OCI-LY1 (cell line): ENCODE measurements at regions not wholly inside any gene's neighbourhood (a gene's known extent, or its start where the extent isn't known, plus 50 kb on each side); places are given as distances from the start of the nearest gene placed in this dataset.

ENCODE experiments used
- H2AFZ ChIP-seq: fragments of 200-600 bp; sonication (generic), shearing (Covaris generic); 2 replicates; pipeline ENCODE4 v1.6.0; 2014; ENCODE audit warnings: antibody characterized with exemption, mild to moderate bottlenecking, low read length
- H3F3A ChIP-seq: fragments of 200-600 bp; sonication (generic), shearing (Covaris generic); 2 replicates; pipeline ENCODE4 v1.6.0; 2014; ENCODE audit warnings: mild to moderate bottlenecking, antibody characterized with exemption, low read length, moderate library complexity; ENCODE audit not compliant: insufficient read depth
- H3K27ac ChIP-seq: fragments of 200-600 bp; sonication (generic); 2 replicates; pipeline ENCODE4 v1.5.1; 2014; ENCODE audit warnings: low read length, mixed run types, mild to moderate bottlenecking, low read depth; ENCODE audit not compliant: poor library complexity, severe bottlenecking
- H3K27me3 ChIP-seq: fragments of 200-600 bp; sonication (generic); 2 replicates; pipeline ENCODE4 v1.6.0; 2014; ENCODE audit warnings: antibody characterized with exemption, mild to moderate bottlenecking, low read length, moderate library complexity; ENCODE audit not compliant: insufficient read depth
- H3K36me3 ChIP-seq: fragments of 200-600 bp; sonication (generic); 2 replicates; pipeline ENCODE4 v1.6.1; 2014; ENCODE audit warnings: mild to moderate bottlenecking, antibody characterized with exemption, low read length, moderate library complexity, mixed read lengths; ENCODE audit not compliant: insufficient read depth
- H3K4me1 ChIP-seq: fragments of 200-600 bp; sonication (generic); 2 replicates; pipeline ENCODE4 v1.5.1; 2014; ENCODE audit warnings: mild to moderate bottlenecking, low read length, moderate library complexity; ENCODE audit not compliant: insufficient read depth, severe bottlenecking
- H3K4me2 ChIP-seq: fragments of 200-600 bp; sonication (generic), shearing (Covaris generic); 2 replicates; pipeline ENCODE4 v1.6.1; 2014; ENCODE audit warnings: low read length
- H3K4me3 ChIP-seq: fragments of 200-600 bp; sonication (generic); 2 replicates; pipeline ENCODE4 v1.5.1; 2014; ENCODE audit warnings: low read length, low read depth, mild to moderate bottlenecking, mixed read lengths; ENCODE audit not compliant: poor library complexity, severe bottlenecking
- H3K79me2 ChIP-seq: fragments of 200-600 bp; shearing (Covaris generic); 2 replicates; pipeline ENCODE4 v1.6.1; 2016; ENCODE audit warnings: mixed run types, low read length, mixed read lengths; ENCODE audit not compliant: insufficient read depth
- H3K9ac ChIP-seq: fragments of 200-600 bp; sonication (generic), shearing (Covaris generic); 2 replicates; pipeline ENCODE4 v1.6.1; 2014; ENCODE audit warnings: mild to moderate bottlenecking, low read length, mixed read lengths
- H3K9me2 ChIP-seq: fragments of 200-600 bp; sonication (generic), shearing (Covaris generic); 2 replicates; pipeline ENCODE4 v1.6.1; 2014; ENCODE audit warnings: low read depth, mild to moderate bottlenecking, low read length, mixed read lengths
- H3K9me3 ChIP-seq: fragments of 200-600 bp; shearing (Covaris generic); 2 replicates; pipeline ENCODE4 v1.6.1; 2014; ENCODE audit warnings: low read length, mixed read lengths
- H4K20me1 ChIP-seq: fragments of 200-600 bp; sonication (generic), shearing (Covaris generic); 2 replicates; pipeline ENCODE4 v1.6.0; 2016; ENCODE audit warnings: mild to moderate bottlenecking, low read length; ENCODE audit not compliant: insufficient read depth
- EZH2 ChIP-seq: fragments of 200-600 bp; sonication (generic), shearing (Covaris generic); IDR thresholded peaks from 2 replicates; pipeline ENCODE4 v1.8.0; 2017; ENCODE audit warnings: borderline replicate concordance, mixed run types, mild to moderate bottlenecking, antibody characterized with exemption, low read length, moderate library complexity, mixed read lengths
- TF ChIP-seq, protein P1 (sequence below): fragments of 200-600 bp; sonication (generic), shearing (Covaris generic); IDR thresholded peaks from 2 replicates; pipeline ENCODE4 v1.5.1; 2017; ENCODE audit warnings: mild to moderate bottlenecking, antibody characterized with exemption, low read length, moderate library complexity, mixed read lengths

GRCh38 chr1:36583080-36583479 lies 100.4 kb upstream of the CSF3R start:
- no peaks in the 10 kb centered on the region for H3F3A ChIP-seq
- H3K27ac ChIP-seq = no peak overlapping the region
- H3K4me1 ChIP-seq = no peaks in the 10 kb centered on the region
- H2AFZ ChIP-seq = no peak overlapping the region
- no peaks in the 10 kb centered on the region for H3K9me3 ChIP-seq
- H3K36me3 ChIP-seq = no peaks in the 10 kb centered on the region
- H3K27me3 ChIP-seq = 0 out of 2 replicates have a peak, but pooled peaks cover 14% of the 10 kb centered on the region
- H3K79me2 ChIP-seq = no peaks in the 10 kb centered on the region
- H4K20me1 ChIP-seq = no peaks in the 10 kb centered on the region
- H3K9me2 ChIP-seq = no peaks in the 10 kb centered on the region
- H3K4me2 ChIP-seq = no peak overlapping the region
- H3K4me3 ChIP-seq = no peak overlapping the region
- TF ChIP-seq EZH2 = no peak
- TF ChIP-seq, protein P1, sequence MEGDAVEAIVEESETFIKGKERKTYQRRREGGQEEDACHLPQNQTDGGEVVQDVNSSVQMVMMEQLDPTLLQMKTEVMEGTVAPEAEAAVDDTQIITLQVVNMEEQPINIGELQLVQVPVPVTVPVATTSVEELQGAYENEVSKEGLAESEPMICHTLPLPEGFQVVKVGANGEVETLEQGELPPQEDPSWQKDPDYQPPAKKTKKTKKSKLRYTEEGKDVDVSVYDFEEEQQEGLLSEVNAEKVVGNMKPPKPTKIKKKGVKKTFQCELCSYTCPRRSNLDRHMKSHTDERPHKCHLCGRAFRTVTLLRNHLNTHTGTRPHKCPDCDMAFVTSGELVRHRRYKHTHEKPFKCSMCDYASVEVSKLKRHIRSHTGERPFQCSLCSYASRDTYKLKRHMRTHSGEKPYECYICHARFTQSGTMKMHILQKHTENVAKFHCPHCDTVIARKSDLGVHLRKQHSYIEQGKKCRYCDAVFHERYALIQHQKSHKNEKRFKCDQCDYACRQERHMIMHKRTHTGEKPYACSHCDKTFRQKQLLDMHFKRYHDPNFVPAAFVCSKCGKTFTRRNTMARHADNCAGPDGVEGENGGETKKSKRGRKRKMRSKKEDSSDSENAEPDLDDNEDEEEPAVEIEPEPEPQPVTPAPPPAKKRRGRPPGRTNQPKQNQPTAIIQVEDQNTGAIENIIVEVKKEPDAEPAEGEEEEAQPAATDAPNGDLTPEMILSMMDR = no peak
- no peak overlapping the region for H3K9ac ChIP-seq

- H3K9me3 ChIP-seq = no peaks in the 10 kb centered on the region
- H3K4me1 ChIP-seq = no peaks in the 10 kb centered on the region
- no peak overlapping the region for H3K9ac ChIP-seq
- no peak overlapping the region for H3K4me3 ChIP-seq
- no peaks in the 10 kb centered on the region for H4K20me1 ChIP-seq
- no peaks in the 10 kb centered on the region for H3F3A ChIP-seq
- no peaks in the 10 kb centered on the region for H3K36me3 ChIP-seq
- no peaks in the 10 kb centered on the region for H3K9me2 ChIP-seq
- no peak overlapping the region for H3K4me2 ChIP-seq
- H2AFZ ChIP-seq = no peak overlapping the region
- H3K79me2 ChIP-seq = no peaks in the 10 kb centered on the region
- TF ChIP-seq EZH2 = no peak
- TF ChIP-seq, protein P1 = no peak
- H3K27ac ChIP-seq = no peak overlapping the region
- 0 out of 2 replicates have a peak, but pooled peaks cover 14% of the 10 kb centered on the region for H3K27me3 ChIP-seq
These were observed 99.5 kb upstream of the CSF3R start for GRCh38 chr1:36582066-36582755.

GRCh38 chr1:36580524-36580923 lies 97.8 kb upstream of the CSF3R start:
- H3K4me1 ChIP-seq = no peaks in the 10 kb centered on the region
- H3K9me2 ChIP-seq = no peaks in the 10 kb centered on the region
- no peak overlapping the region for H3K27ac ChIP-seq
- no peaks in the 10 kb centered on the region for H4K20me1 ChIP-seq
- 0 out of 2 replicates have a peak, but pooled peaks cover 14% of the 10 kb centered on the region for H3K27me3 ChIP-seq
- no peaks in the 10 kb centered on the region for H3K79me2 ChIP-seq
- no peaks in the 10 kb centered on the region for H3F3A ChIP-seq
- no peak overlapping the region for H3K4me3 ChIP-seq
- H2AFZ ChIP-seq = no peak overlapping the region
- H3K9me3 ChIP-seq = no peaks in the 10 kb centered on the region
- TF ChIP-seq, protein P1 = no peak
- no peak for TF ChIP-seq EZH2
- no peaks in the 10 kb centered on the region for H3K36me3 ChIP-seq
- no peak overlapping the region for H3K4me2 ChIP-seq
- no peak overlapping the region for H3K9ac ChIP-seq
